ENCODE measurements at regions not wholly inside any gene's neighbourhood (a gene's known extent, or its start where the extent isn't known, plus 50 kb on each side); places are given as distances from the start of the nearest gene placed in this dataset.

GRCh38 chr10:131849591-131850382 is 51.0 kb upstream of the PPP2R2D start:
- no peak for TF ChIP-seq CTCF (IDR thresholded peaks at IDR 0.05; ENCODE audit: low read depth, low read length)
- no peaks in the 10 kb centered on the region for H3K9me3 ChIP-seq
- H3K27me3 ChIP-seq: no peaks in the 10 kb centered on the region
- no peak overlapping the region for H3K4me3 ChIP-seq (ENCODE audit: low read depth, low read length)
- DNase-seq: peak; percentile 3
- H3K36me3 ChIP-seq: no peaks in the 10 kb centered on the region
- no peaks in the 10 kb centered on the region for H3K4me1 ChIP-seq

- Histone ChIP-seq H3K4me1 (no peaks in the 10 kb centered on the region), H3K4me3 (ENCODE audit: low read depth, low read length) (no peak overlapping the region), H3K9me3 (no peaks in the 10 kb centered on the region), H3K36me3 (no peaks in the 10 kb centered on the region), H3K27me3 (no peaks in the 10 kb centered on the region)
- TF ChIP-seq CTCF (IDR thresholded peaks at IDR 0.05; ENCODE audit: low read depth, low read length): no peak
- no peak for DNase-seq
Measured at GRCh38 chr10:131850383-131850870, 50.4 kb upstream of the PPP2R2D start.

Measured in BE2C (cell line).